Kidney epithelial cell (primary cell): ENCODE measurements at regions not wholly inside any gene's neighbourhood (a gene's known extent, or its start where the extent isn't known, plus 50 kb on each side); places are given as distances from the start of the nearest gene placed in this dataset.
"Not testable (repeated sequence)": the region's sequence is repeated elsewhere in the genome, so short reads cannot be mapped to it uniquely, and the experiment has no call there.

Experiments used
- DNase-seq: peaks from one replicate; pipeline ENCODE4 v3.0.0-alpha.2; 2010; ENCODE audit warnings: low read depth
- H3K27me3 ChIP-seq: 2 replicates; pipeline ENCODE4 v1.6.0; 2011; ENCODE audit warnings: low read length; ENCODE audit not compliant: control insufficient read depth, insufficient read depth
- H3K36me3 ChIP-seq: 2 replicates; pipeline ENCODE4 v1.5.1; 2011; ENCODE audit warnings: low read length; ENCODE audit not compliant: control insufficient read depth, insufficient read depth
- H3K4me3 ChIP-seq: 2 replicates; pipeline ENCODE4 v1.5.1; 2011; ENCODE audit warnings: low read depth, mild to moderate bottlenecking, control low read depth, low read length
- CTCF ChIP-seq: IDR thresholded peaks from 2 replicates; pipeline ENCODE4 v1.5.1; 2011; ENCODE audit warnings: mild to moderate bottlenecking, moderate library complexity, low read length, control low read depth, inconsistent platforms; ENCODE audit not compliant: insufficient read depth, poor library complexity, severe bottlenecking

DNA sequence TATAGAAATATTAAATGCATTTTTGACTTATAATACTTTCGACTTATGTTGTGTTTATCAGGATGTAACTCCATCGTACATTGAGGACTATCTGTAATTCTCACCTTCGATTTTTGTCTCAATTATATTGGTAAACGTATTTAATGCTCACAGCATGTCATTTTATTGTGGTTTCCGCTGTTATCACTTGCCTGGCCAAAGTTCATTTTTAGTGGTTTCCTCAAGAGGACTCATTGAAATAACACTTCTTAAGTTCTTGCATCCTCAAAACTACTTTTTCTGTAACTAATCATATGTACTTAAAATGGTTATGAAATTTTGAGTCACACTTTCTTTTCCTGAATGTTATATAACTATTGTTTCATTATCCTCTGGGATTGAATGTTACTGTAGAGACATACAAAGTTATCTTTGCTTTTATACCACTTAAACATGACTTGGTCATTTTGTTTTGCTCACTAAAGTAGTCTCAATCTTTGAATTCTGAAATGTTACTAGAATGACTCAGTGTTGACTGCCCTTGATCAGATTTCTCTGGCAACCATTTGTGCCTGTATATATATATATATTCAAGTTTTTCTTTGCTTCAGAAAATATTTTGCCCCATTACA is 289.6 kb upstream of the PROX1 start:
- Histone ChIP-seq H3K36me3 (no peaks in the 10 kb centered on the region), H3K4me3 (no peak overlapping the region), H3K27me3 (no peaks in the 10 kb centered on the region)
- TF ChIP-seq CTCF, result no peak
- DNase-seq, result no peak

GRCh38 chr1:213702703-213703102 is 285.1 kb upstream of the PROX1 start:
- no peak for DNase-seq
- no peaks in the 10 kb centered on the region for H3K36me3 ChIP-seq
- TF ChIP-seq CTCF, result no peak
- H3K27me3 ChIP-seq, result no peaks in the 10 kb centered on the region
- H3K4me3 ChIP-seq, result no peak overlapping the region

GRCh38 chr1:213704941-213705340 is 282.8 kb upstream of the PROX1 start:
- no peak for TF ChIP-seq CTCF
- Histone ChIP-seq H3K4me3 (no peak overlapping the region), H3K27me3 (no peaks in the 10 kb centered on the region), H3K36me3 (no peaks in the 10 kb centered on the region)
- no peak for DNase-seq

DNA sequence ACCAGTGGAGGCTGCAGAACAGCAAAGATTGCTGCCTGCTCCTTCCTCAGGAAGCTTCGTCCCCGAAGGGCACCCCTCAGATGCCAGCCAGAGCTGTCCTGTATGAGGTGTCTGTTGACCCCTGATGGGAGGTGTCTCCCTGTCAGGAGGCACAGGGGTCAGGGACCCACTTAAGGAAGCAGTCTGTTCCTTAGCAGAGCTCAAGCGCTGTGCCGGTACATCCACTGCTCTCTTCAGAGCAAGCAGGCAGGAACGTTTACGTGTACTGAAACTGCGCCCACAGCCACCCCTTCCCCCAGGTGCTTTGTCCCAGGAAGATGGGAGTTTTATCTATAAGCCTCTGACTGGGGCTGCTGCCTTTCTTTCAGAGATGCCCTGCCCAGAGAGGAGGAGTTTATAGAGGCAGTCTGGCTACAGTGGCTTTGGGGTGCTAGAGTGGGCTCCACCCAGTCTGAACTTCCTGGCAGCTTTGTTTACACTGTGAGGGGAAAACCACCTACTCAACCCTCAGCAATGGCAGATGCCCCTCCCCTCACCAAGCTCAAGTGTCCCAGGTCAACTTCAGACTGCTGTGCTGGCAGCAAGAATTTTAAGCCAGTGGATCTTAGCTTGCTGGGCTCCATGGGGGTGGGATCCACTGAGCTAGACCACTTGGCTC is 275.8 kb upstream of the PROX1 start:
- H3K27me3 ChIP-seq, H3K36me3 ChIP-seq, H3K4me3 ChIP-seq, DNase-seq: not testable (repeated sequence)

DNA sequence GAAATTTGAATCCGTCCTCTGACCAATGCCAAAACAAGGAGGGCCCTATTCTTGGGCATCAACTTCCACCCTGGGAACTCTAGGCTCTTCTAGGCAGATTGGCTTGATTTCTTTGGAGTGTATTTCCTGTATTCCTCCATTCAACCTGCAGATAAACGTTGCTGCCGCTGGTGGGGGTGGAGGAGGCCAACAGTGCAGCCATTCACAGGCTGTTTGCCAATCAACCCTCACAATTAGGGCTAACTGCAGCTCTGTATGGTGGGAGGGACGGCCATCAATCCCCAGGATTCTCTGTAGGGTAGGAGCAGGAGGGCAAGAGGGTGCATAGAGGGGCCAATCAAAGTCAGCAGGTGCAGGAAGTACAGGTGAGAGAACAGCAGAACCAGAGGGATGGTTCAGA is 273.1 kb upstream of the PROX1 start:
- no peak overlapping the region for H3K4me3 ChIP-seq
- DNase-seq, result no peak

DNA sequence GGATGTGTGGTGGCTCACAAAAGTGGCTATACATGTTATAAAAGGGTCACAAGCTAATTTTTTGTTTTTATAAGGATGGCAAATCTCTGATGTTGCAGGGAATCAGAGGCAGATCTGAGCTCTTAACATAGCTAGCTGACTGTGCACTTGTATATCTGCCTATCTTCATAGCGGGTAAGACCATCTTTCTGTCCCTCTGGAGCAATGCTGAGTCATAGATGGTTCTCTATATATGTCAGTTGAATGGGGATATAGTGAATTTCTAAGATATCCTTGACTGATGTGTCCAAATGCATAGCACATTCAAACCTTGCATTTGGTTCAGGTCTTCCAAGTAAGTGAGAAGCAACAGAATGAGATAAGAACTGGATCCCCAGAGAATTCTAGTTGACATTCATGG is 272.6 kb upstream of the PROX1 start:
- H3K36me3 ChIP-seq, result no peaks in the 10 kb centered on the region
- no peak overlapping the region for H3K4me3 ChIP-seq
- no peaks in the 10 kb centered on the region for H3K27me3 ChIP-seq
- no peak for DNase-seq
- no peak for TF ChIP-seq CTCF

More for the DNA sequence above, 273.1 kb upstream of the PROX1 start:
- no peaks in the 10 kb centered on the region for H3K36me3 ChIP-seq
- no peak for TF ChIP-seq CTCF
- no peaks in the 10 kb centered on the region for H3K27me3 ChIP-seq
